H1 (cell line): ENCODE measurements at regions not wholly inside any gene's neighbourhood (a gene's known extent, or its start where the extent isn't known, plus 50 kb on each side); places are given as distances from the start of the nearest gene placed in this dataset.

Experiments used
- CHD2 ChIP-seq: IDR thresholded peaks from 2 replicates; pipeline ENCODE4 v1.6.1; 2012; ENCODE audit warnings: low read length, improper control_type of control experiment
- MAFK ChIP-seq: IDR thresholded peaks from 2 replicates; pipeline ENCODE4 v1.6.1; 2012; ENCODE audit warnings: low read depth, mild to moderate bottlenecking, improper control_type of control experiment, low read length
- RBBP5 ChIP-seq: IDR thresholded peaks from 2 replicates; pipeline ENCODE4 v1.7.1; 2012; ENCODE audit warnings: low read depth, mild to moderate bottlenecking, inconsistent platforms, low read length, moderate library complexity, borderline replicate concordance
- TBP ChIP-seq: IDR thresholded peaks from 2 replicates; pipeline ENCODE4 v1.6.1; 2011; ENCODE audit warnings: low read depth, low read length, improper control_type of control experiment
- YY1 ChIP-seq: IDR thresholded peaks from 2 replicates; pipeline ENCODE4 v1.6.1; 2011; ENCODE audit warnings: low read depth, mild to moderate bottlenecking, low read length

- TF ChIP-seq MAFK (no peak), CHD2 (no peak), TBP (no peak), YY1 (no peak), RBBP5 (no peak)
These were observed 99.2 kb upstream of the ZRANB2 start (continued) for GRCh38 chr1:71179997-71180396.
